OCI-LY7 (cell line): ENCODE measurements at regions not wholly inside any gene's neighbourhood (a gene's known extent, or its start where the extent isn't known, plus 50 kb on each side); places are given as distances from the start of the nearest gene placed in this dataset.

Experiments used
- CTCF ChIP-seq: fragments of 200-600 bp; sonication (generic); conservative IDR thresholded peaks from 2 replicates; pipeline ENCODE4 v1.5.1; 2014; ENCODE audit warnings: mild to moderate bottlenecking, antibody characterized with exemption, low read length, moderate library complexity, mixed read lengths
- EZH2phosphoT487 ChIP-seq: fragments of 200-600 bp; sonication (generic); IDR thresholded peaks from 2 replicates; pipeline ENCODE4 v1.6.1; 2018; ENCODE audit warnings: low read depth, borderline replicate concordance, mild to moderate bottlenecking, mixed run types, antibody characterized with exemption, low read length, moderate library complexity, mixed read lengths

- TF ChIP-seq CTCF (no peak), EZH2phosphoT487 (no peak)
Observed at GRCh38 chr1:228953207-228953606, 217.9 kb downstream of the RHOU start.
